Glutamatergic neuron (in vitro differentiated cells): ENCODE measurements at regions not wholly inside any gene's neighbourhood (a gene's known extent, or its start where the extent isn't known, plus 50 kb on each side); places are given as distances from the start of the nearest gene placed in this dataset.

ENCODE experiments used
- DNase-seq: peaks from one replicate; pipeline ENCODE4 v3.0.0; 2022
- H3K27ac Mint-ChIP-seq: one replicate; pipeline ENCODE4 v1.8.0; 2020; ENCODE audit warnings: mild to moderate bottlenecking, mixed read lengths, inconsistent platforms; ENCODE audit not compliant: unreplicated experiment
- H3K27me3 Mint-ChIP-seq: one replicate; pipeline ENCODE4 v1.8.0; 2020; ENCODE audit warnings: mild to moderate bottlenecking, moderate library complexity, mixed read lengths, inconsistent platforms; ENCODE audit not compliant: unreplicated experiment
- H3K36me3 Mint-ChIP-seq: one replicate; pipeline ENCODE4 v1.8.0; 2020; ENCODE audit warnings: mild to moderate bottlenecking, mixed read lengths, inconsistent platforms; ENCODE audit not compliant: unreplicated experiment
- H3K4me1 Mint-ChIP-seq: one replicate; pipeline ENCODE4 v1.8.0; 2020; ENCODE audit warnings: mild to moderate bottlenecking, low read depth, mixed read lengths, inconsistent platforms; ENCODE audit not compliant: unreplicated experiment
- H3K4me3 Mint-ChIP-seq: one replicate; pipeline ENCODE4 v1.8.0; 2020; ENCODE audit warnings: mild to moderate bottlenecking, mixed read lengths, inconsistent platforms; ENCODE audit not compliant: unreplicated experiment
- H3K9me3 Mint-ChIP-seq: one replicate; pipeline ENCODE4 v1.8.0; 2020; ENCODE audit warnings: mild to moderate bottlenecking, moderate library complexity, mixed read lengths, inconsistent platforms; ENCODE audit not compliant: unreplicated experiment
- TF ChIP-seq, protein P1 (sequence below): fragments of 200-600 bp; sonication (generic); IDR thresholded peaks from one replicate; pipeline ENCODE4 v1.5.0; 2021; ENCODE audit not compliant: partially characterized antibody, unreplicated experiment

- TF ChIP-seq, protein P1, sequence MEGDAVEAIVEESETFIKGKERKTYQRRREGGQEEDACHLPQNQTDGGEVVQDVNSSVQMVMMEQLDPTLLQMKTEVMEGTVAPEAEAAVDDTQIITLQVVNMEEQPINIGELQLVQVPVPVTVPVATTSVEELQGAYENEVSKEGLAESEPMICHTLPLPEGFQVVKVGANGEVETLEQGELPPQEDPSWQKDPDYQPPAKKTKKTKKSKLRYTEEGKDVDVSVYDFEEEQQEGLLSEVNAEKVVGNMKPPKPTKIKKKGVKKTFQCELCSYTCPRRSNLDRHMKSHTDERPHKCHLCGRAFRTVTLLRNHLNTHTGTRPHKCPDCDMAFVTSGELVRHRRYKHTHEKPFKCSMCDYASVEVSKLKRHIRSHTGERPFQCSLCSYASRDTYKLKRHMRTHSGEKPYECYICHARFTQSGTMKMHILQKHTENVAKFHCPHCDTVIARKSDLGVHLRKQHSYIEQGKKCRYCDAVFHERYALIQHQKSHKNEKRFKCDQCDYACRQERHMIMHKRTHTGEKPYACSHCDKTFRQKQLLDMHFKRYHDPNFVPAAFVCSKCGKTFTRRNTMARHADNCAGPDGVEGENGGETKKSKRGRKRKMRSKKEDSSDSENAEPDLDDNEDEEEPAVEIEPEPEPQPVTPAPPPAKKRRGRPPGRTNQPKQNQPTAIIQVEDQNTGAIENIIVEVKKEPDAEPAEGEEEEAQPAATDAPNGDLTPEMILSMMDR = no peak
- H3K27ac Mint-ChIP-seq = no peak overlapping the region
- H3K4me3 Mint-ChIP-seq = no peak overlapping the region
- peaks cover 2% of the 10 kb centered on the region for H3K4me1 Mint-ChIP-seq
- DNase-seq = no peak
- no peaks in the 10 kb centered on the region for H3K9me3 Mint-ChIP-seq
- no peaks in the 10 kb centered on the region for H3K27me3 Mint-ChIP-seq
- H3K36me3 Mint-ChIP-seq = no peaks in the 10 kb centered on the region
Observed at GRCh38 chr6:71496018-71496721, 207.6 kb downstream of the OGFRL1 start.

- DNase-seq = no peak
- H3K4me1 Mint-ChIP-seq = peaks cover 2% of the 10 kb centered on the region
- TF ChIP-seq, protein P1 = no peak
- no peaks in the 10 kb centered on the region for H3K36me3 Mint-ChIP-seq
- H3K9me3 Mint-ChIP-seq = no peaks in the 10 kb centered on the region
- no peak overlapping the region for H3K27ac Mint-ChIP-seq
- no peaks in the 10 kb centered on the region for H3K27me3 Mint-ChIP-seq
- no peak overlapping the region for H3K4me3 Mint-ChIP-seq
Observed at GRCh38 chr6:71496722-71497033, 208.1 kb downstream of the OGFRL1 start.

DNA sequence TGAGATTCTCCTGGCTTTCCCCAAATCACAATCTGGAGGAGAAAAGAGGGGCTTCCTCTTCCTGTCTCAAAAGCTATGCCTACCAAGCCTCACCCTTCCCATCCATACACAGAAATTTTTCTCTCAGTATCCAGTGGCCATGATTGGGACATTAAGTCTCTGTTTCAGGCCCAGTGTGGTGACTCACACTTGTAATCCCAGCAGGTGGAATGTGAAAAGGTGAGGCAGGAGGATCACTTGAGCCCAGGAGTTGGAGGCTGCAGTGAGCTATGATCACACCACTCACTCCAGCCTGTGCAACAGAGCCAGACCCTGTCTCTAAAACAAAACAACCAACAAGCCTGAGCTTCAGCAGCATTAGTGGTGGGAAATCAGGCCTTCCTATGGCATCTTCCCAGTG lies 210.0 kb downstream of the OGFRL1 start:
- DNase-seq = no peak
- TF ChIP-seq, protein P1 = no peak
- no peak overlapping the region for H3K4me3 Mint-ChIP-seq
- no peak overlapping the region for H3K27ac Mint-ChIP-seq
- no peaks in the 10 kb centered on the region for H3K36me3 Mint-ChIP-seq
- H3K4me1 Mint-ChIP-seq = peaks cover 2% of the 10 kb centered on the region
- no peaks in the 10 kb centered on the region for H3K27me3 Mint-ChIP-seq
- no peaks in the 10 kb centered on the region for H3K9me3 Mint-ChIP-seq

GRCh38 chr6:71499667-71500066 lies 211.1 kb downstream of the OGFRL1 start:
- H3K4me3 Mint-ChIP-seq = no peak overlapping the region
- H3K27ac Mint-ChIP-seq = no peak overlapping the region
- no peaks in the 10 kb centered on the region for H3K36me3 Mint-ChIP-seq
- no peak for DNase-seq
- no peaks in the 10 kb centered on the region for H3K27me3 Mint-ChIP-seq
- H3K9me3 Mint-ChIP-seq = no peaks in the 10 kb centered on the region
- TF ChIP-seq, protein P1 = no peak
- peaks cover 2% of the 10 kb centered on the region for H3K4me1 Mint-ChIP-seq

DNA sequence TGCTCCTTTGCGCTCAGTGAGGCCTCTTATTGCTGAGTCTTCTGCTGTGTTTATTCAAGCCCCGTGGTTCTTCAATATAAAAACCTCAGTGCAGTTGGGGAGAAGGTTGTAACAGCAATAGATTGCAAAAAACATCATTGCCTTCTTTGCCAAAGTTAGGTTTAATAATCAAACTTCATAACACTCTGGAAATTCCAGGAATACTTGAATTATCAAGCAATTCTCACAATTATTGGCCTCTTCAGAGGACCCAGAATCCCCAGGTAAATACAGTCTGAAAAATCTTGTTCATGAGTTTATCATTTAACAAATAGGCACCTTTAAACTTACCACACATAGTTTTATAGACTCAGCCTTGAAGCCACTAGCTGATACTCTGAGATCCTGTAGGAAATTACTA lies 213.6 kb downstream of the OGFRL1 start:
- TF ChIP-seq, protein P1 = no peak
- DNase-seq = no peak
- no peak overlapping the region for H3K4me3 Mint-ChIP-seq
- no peaks in the 10 kb centered on the region for H3K4me1 Mint-ChIP-seq
- H3K27me3 Mint-ChIP-seq = no peaks in the 10 kb centered on the region
- H3K27ac Mint-ChIP-seq = no peak overlapping the region
- no peaks in the 10 kb centered on the region for H3K9me3 Mint-ChIP-seq
- no peaks in the 10 kb centered on the region for H3K36me3 Mint-ChIP-seq
